ENCODE measurements at regions not wholly inside any gene's neighbourhood (a gene's known extent, or its start where the extent isn't known, plus 50 kb on each side); places are given as distances from the start of the nearest gene placed in this dataset.
"Not testable (repeated sequence)": the region's sequence is repeated elsewhere in the genome, so short reads cannot be mapped to it uniquely, and the experiment has no call there.

GRCh38 chrX:120732879-120733278, 103.0 kb upstream of the C1GALT1C1 start:
- no peak for ATAC-seq
- Histone ChIP-seq H3K27ac (no peak overlapping the region), H3K4me1 (no peaks in the 10 kb centered on the region), H3K36me3 (no peaks in the 10 kb centered on the region), H3K27me3 (peaks cover 0 to 4% (median 0%) of the 10 kb centered on the region in 9 donors), H3K9me3 (peaks cover 0 to 4% (median 0%) of the 10 kb centered on the region in 12 donors), H3K4me3 (no peak overlapping the region)
- TF ChIP-seq POLR2A (IDR thresholded peaks at IDR 0.05) (no peak), CTCF (IDR thresholded peaks at IDR 0.05) (no peak)
- peak in 1 of 5 donors; percentile 26 for DNase-seq
- WGBS, 4 donors = 85 to 96% (median 91%) methylated on average over 33 of the region's 33 CpGs
- intact Hi-C loops (cut with DNase I) = no loop called here

GRCh38 chrX:120732461-120732860, 102.6 kb upstream of the C1GALT1C1 start:
- no peak overlapping the region for H3K4me3 ChIP-seq
- ATAC-seq (no peak), DNase-seq (no peak)
- no peaks in the 10 kb centered on the region for H3K4me1 ChIP-seq
- peaks cover 0 to 4% (median 0%) of the 10 kb centered on the region in 12 donors for H3K9me3 ChIP-seq
- 75 to 95% (median 82%) methylated on average over 7 of the region's 7 CpGs for WGBS, 4 donors
- H3K36me3 ChIP-seq = no peaks in the 10 kb centered on the region
- no peak overlapping the region for H3K27ac ChIP-seq
- intact Hi-C loops (cut with DNase I) = no loop called here
- no peak for TF ChIP-seq CTCF (IDR thresholded peaks at IDR 0.05)
- H3K27me3 ChIP-seq = peaks cover 0 to 4% (median 0%) of the 10 kb centered on the region in 9 donors

- no peaks in the 10 kb centered on the region for H3K27me3 ChIP-seq
- TF ChIP-seq POLR2A (IDR thresholded peaks at IDR 0.05) (no peak), CTCF (IDR thresholded peaks at IDR 0.05) (no peak)
- WGBS, 4 donors = 60 to 67% (median 65%) methylated on average over 4 of the region's 4 CpGs
- no peaks in the 10 kb centered on the region for H3K4me1 ChIP-seq
- peaks cover 0 to 4% (median 0%) of the 10 kb centered on the region in 12 donors for H3K9me3 ChIP-seq
- no peaks in the 10 kb centered on the region for H3K36me3 ChIP-seq
- H3K4me3 ChIP-seq = no peak overlapping the region
- no peak overlapping the region for H3K27ac ChIP-seq
- intact Hi-C loops (cut with DNase I) = no loop called here
- no peak for ATAC-seq
- no peak for DNase-seq
Observed at GRCh38 chrX:120731386-120731785, 101.5 kb upstream of the C1GALT1C1 start.

- intact Hi-C loops (cut with DNase I); DNase-seq; H3K4me1 ChIP-seq; H3K27ac ChIP-seq; H3K9me3 ChIP-seq; ATAC-seq; H3K36me3 ChIP-seq; H3K4me3 ChIP-seq; H3K27me3 ChIP-seq: not testable (repeated sequence)
- WGBS, 4 donors = 79 to 95% (median 85%) methylated on average over 7 of the region's 7 CpGs
Observed at GRCh38 chrX:120729506-120730255, 99.8 kb upstream of the C1GALT1C1 start.

- ATAC-seq = peak in 3 of 4 donors; percentile 42 to 73 (median 56)
- TF ChIP-seq CTCF (IDR thresholded peaks at IDR 0.05) (no peak), POLR2A (IDR thresholded peaks at IDR 0.05) (no peak)
- intact Hi-C loops (cut with DNase I) = no loop called here
- Histone ChIP-seq H3K27me3 (no peaks in the 10 kb centered on the region), H3K36me3 (no peaks in the 10 kb centered on the region), H3K4me1 (no peaks in the 10 kb centered on the region), H3K9me3 (peaks cover 0 to 4% (median 0%) of the 10 kb centered on the region in 12 donors), H3K4me3 (no peak overlapping the region), H3K27ac (peak overlapping the region in 1 of 12 donors; percentile 30)
- no peak for DNase-seq
Observed at GRCh38 chrX:120727911-120728310, 98.1 kb upstream of the C1GALT1C1 start.
